Common myeloid progenitor, CD34-positive (primary cell): ENCODE measurements at regions not wholly inside any gene's neighbourhood (a gene's known extent, or its start where the extent isn't known, plus 50 kb on each side); places are given as distances from the start of the nearest gene placed in this dataset.
A peak's percentile ranks its signal among the peaks of the same experiment; 100 is the strongest.

Source experiments
- CTCF ChIA-PET: fragments of 350-600 bp; sonication (Branson Sonifier 250); formaldehyde crosslinking; loops from one replicate; lab custom pipeline; 2021; ENCODE audit warnings: antibody characterized with exemption; lab: Charles Lee
- POLR2A ChIA-PET: fragments of 350-600 bp; sonication (Branson Sonifier 250); formaldehyde crosslinking; loops from one replicate; lab custom pipeline; 2021; ENCODE audit warnings: antibody characterized with exemption; lab: Charles Lee
- DNase-seq, 3 donors: peaks; one replicate each; pipeline versions ENCODE4 v3.0.0 to v3.0.0-alpha.2; 2013
- H3K27ac ChIP-seq, 2 experiments: 1 replicate in 1 of 2; 2 replicates in 1 of 2; pipeline ENCODE4 v1.7.0; 2013; ENCODE audit warnings: inconsistent platforms in 2 of 2, low read length in 2 of 2, mild to moderate bottlenecking in 2 of 2, low read depth in 1 of 2, moderate library complexity in 1 of 2; ENCODE audit not compliant: severe bottlenecking in 2 of 2, insufficient read depth in 1 of 2, poor library complexity in 1 of 2
- H3K27me3 ChIP-seq, 5 experiments: replicated peaks in 2 of 5; 1 replicate in 3 of 5; 2 replicates in 2 of 5; pipeline versions ENCODE4 v1.6.1 to v1.7.0; 2013; ENCODE audit warnings: low read length in 4 of 5, mild to moderate bottlenecking in 2 of 5, moderate library complexity in 2 of 5, inconsistent platforms in 1 of 5; ENCODE audit not compliant: insufficient read depth in 5 of 5, control insufficient read depth in 4 of 5
- H3K36me3 ChIP-seq, 4 experiments: 1 replicate in 2 of 4; 2 replicates in 2 of 4; pipeline versions ENCODE4 v1.6.1 to v1.7.0; 2013; ENCODE audit warnings: low read length in 3 of 4, control low read depth in 1 of 4, mild to moderate bottlenecking in 1 of 4; ENCODE audit not compliant: control insufficient read depth in 4 of 4, insufficient read depth in 4 of 4
- H3K4me1 ChIP-seq, 4 experiments: 1 replicate in 3 of 4; 2 replicates in 1 of 4; pipeline versions ENCODE4 v1.6.1 to v1.7.1; 2013; ENCODE audit warnings: low read length in 3 of 4, mild to moderate bottlenecking in 3 of 4, control low read depth in 1 of 4, inconsistent platforms in 1 of 4, moderate library complexity in 1 of 4; ENCODE audit not compliant: control insufficient read depth in 4 of 4, insufficient read depth in 4 of 4; ENCODE audit errors: control extremely low read depth in 1 of 4
- H3K4me3 ChIP-seq, 7 experiments: 1 replicate in 4 of 7; 2 replicates in 3 of 7; pipeline versions ENCODE4 v1.5.1 to v1.7.0; 2013; ENCODE audit warnings: mild to moderate bottlenecking in 7 of 7, low read length in 6 of 7, moderate library complexity in 6 of 7, inconsistent platforms in 2 of 7, low read depth in 2 of 7, control low read depth in 1 of 7; ENCODE audit not compliant: insufficient read depth in 4 of 7, control insufficient read depth in 1 of 7; ENCODE audit errors: extremely low read depth in 1 of 7
- H3K9me3 ChIP-seq, 5 experiments: 1 replicate in 4 of 5; 2 replicates in 1 of 5; pipeline versions ENCODE4 v1.6.1 to v1.7.1; 2013; ENCODE audit warnings: low read length in 4 of 5, mild to moderate bottlenecking in 2 of 5, inconsistent platforms in 1 of 5, low read depth in 1 of 5, moderate library complexity in 1 of 5; ENCODE audit not compliant: control insufficient read depth in 4 of 5, insufficient read depth in 2 of 5; ENCODE audit errors: control extremely low read depth in 1 of 5
- WGBS: methylation state at CpG from one replicate; pipeline ENCODE4 v1.1.5; 2013; ENCODE audit not compliant: insufficient coverage; 5-methylcytosine and 5-hydroxymethylcytosine counted together

DNA sequence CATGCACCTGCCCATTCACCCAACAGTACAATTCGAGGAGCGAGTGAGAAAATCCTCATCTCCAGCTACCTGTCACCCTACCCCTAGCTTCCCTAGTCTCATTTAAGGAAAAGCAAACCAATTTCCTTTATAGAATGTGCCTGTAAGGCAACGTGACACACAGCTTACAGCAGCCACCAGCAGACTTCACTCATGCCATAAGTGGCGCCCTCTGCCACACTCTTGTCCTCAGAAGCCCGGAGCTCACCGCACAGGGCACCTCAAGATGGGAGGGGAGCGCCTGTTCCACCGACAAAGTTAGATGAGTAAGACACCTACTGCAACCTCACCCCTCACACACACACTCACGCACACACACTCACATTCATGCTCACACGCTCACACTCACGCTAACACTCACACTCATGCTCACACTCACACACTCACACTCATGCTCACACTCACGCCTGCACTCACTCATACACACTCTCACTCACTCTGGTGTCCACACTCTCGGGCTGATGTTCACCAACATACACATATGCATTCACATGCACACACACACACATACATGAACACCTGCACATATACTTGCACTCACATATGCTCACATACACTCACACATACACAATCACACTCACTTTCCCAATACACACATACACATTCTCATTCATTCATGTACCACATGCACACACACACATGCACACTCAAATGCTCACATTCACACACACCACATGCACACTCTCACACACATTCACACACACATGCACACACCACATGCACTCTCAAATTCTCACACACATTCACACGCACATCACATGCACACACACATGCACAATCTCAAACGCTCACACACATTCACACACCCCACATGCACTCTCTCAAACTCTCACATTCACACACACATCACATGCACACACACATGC, 170.7 kb downstream of the PSMG1 start:
- H3K27ac ChIP-seq: no peak overlapping the region
- H3K4me1 ChIP-seq: peaks cover 13 to 70% (median 50%) of the 10 kb centered on the region in 4 experiments
- H3K9me3 ChIP-seq: peaks cover 0 to 8% (median 0%) of the 10 kb centered on the region in 5 experiments
- H3K4me3 ChIP-seq: no peak overlapping the region
- POLR2A ChIA-PET: no interaction called here
- CTCF ChIA-PET: interaction anchor here (1.3 to 1.8 kb wide), 2 partner anchors 10 to 94 kb away, joined by 4 to 6 read pairs; no protein-coding TSS in a partner anchor
- no peaks in the 10 kb centered on the region for H3K36me3 ChIP-seq
- WGBS: 92% methylated on average over 9 of the region's 15 CpGs
- peak in 2 of 3 donors; percentile 40 to 71 for DNase-seq
- H3K27me3 ChIP-seq: no peaks in the 10 kb centered on the region

DNA sequence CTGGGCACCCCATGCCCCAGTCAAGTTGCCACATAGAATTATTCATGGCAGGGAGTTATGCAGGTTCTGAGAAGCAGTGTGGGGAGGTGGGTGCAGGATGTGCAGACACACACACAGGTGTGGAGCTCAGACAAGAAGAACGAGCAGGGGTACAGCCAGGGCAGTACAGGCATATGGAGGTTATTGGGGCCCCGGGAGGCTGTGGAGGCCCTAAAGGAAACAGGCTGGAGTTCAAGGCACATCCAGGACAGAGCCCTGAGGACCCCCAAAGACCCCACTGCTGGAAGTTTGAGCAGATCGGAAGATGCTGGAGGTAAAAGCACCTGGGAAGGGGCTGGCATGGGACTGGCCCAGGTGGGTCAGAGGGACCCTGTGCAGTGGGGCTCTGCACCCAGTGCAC, 171.3 kb downstream of the PSMG1 start:
- Histone ChIP-seq H3K27ac (no peak overlapping the region), H3K9me3 (peaks cover 0 to 8% (median 0%) of the 10 kb centered on the region in 5 experiments), H3K36me3 (no peaks in the 10 kb centered on the region), H3K4me1 (peaks cover 8 to 70% (median 50%) of the 10 kb centered on the region in 4 experiments), H3K27me3 (no peaks in the 10 kb centered on the region), H3K4me3 (no peak overlapping the region)
- CTCF ChIA-PET: interaction anchor here (0.6 to 1.8 kb wide), 8 partner anchors 11 to 277 kb away, joined by 3 to 6 read pairs (median 4); no protein-coding TSS in a partner anchor
- DNase-seq: no peak
- POLR2A ChIA-PET: no interaction called here
- 100% methylated on average over 3 of the region's 3 CpGs for WGBS

DNA sequence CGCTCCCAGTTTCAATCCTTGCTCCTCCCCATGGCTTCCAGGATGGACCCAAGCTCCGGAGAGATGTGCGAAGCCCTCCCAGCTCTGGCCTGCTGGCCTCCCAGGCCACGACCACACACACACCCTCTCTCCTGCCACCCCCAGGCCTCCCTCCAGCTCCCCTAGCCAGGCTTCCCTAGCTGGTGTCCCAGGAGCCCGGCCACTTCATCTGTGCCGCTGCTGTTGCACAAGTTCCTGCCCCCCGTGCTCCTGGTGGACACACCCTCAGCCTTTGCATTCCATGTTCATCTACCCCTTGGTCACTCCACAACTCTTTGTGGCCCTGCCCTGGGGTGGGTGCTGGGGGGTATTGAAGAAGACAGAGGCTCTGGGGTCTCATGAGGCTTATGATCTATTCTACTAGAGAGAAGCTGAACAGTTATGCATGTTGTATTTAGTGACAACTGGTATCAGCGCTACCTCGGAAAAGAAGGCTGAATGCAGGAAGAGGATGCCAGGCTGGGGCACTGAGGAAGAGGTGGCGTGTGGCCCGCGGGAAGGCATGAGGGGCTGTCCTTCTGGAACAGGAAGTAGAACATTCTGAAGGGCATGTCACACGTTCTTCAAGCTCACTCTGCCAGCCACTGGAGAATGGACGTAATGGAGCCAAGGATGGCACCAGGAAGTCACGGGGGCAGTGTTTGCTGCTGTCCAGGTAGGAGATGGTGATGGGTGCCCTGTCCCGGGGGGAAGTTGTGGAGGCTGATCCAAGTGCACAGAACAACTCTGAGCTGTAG, 172.4 kb downstream of the PSMG1 start:
- CTCF ChIA-PET: interaction anchor here (0.9 to 1.8 kb wide), 7 partner anchors 12 to 178 kb away, joined by 3 to 6 read pairs (median 4); no protein-coding TSS in a partner anchor
- peaks cover 0 to 8% (median 0%) of the 10 kb centered on the region in 5 experiments for H3K9me3 ChIP-seq
- H3K4me3 ChIP-seq: no peak overlapping the region
- DNase-seq: peak in 2 of 3 donors; percentile 41 to 57
- WGBS: 53% methylated on average over 13 of the region's 16 CpGs
- H3K27ac ChIP-seq: no peak overlapping the region
- H3K36me3 ChIP-seq: no peaks in the 10 kb centered on the region
- POLR2A ChIA-PET: interaction anchor here (0.6 to 0.8 kb wide), 2 partner anchors 11 to 203 kb away, joined by 3 to 4 read pairs; no protein-coding TSS in a partner anchor
- peaks cover 6 to 70% (median 52%) of the 10 kb centered on the region in 4 experiments for H3K4me1 ChIP-seq
- no peaks in the 10 kb centered on the region for H3K27me3 ChIP-seq

DNA sequence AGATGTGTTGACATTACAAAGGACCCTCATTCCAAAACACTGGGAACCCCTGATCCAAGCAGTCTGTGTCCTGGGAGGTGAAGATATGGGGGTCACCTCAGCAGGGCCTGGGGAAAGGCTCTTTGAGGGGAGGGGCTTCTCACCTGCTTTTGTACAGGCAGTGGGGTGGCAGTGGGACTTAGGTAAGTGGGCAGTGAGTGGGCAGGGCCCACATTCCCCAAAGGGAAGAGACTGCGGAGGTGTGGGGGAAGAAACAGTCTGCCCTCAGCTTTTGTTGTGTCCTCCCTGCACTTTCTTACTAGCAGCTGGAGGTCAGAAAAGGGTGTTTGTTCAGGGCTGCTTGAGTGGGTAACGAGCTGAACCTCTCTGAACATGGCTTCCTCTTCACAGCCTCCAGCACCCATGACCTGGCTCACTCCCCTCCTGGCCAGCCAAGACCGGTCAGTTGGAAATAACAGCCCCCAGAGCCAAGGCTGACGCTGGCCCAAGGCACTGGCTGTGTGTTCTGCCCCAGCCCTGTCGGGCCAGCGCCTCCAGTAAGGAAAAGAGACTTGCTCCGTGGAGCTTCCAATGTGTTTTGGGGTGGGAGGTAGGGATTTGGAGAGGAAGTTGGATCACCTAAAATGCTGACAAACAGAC, 173.5 kb downstream of the PSMG1 start:
- DNase-seq: no peak
- no peak overlapping the region for H3K4me3 ChIP-seq
- WGBS: 82% methylated on average over 2 of the region's 7 CpGs
- no peaks in the 10 kb centered on the region for H3K36me3 ChIP-seq
- no peaks in the 10 kb centered on the region for H3K27me3 ChIP-seq
- ChIA-PET CTCF (interaction anchor here (1.2 kb wide), 1 partner anchor 26 kb away, joined by 3 read pairs; no protein-coding TSS in a partner anchor), POLR2A (interaction anchor here (0.6 kb wide), 1 partner anchor 10 kb away, joined by 3 read pairs; no protein-coding TSS in a partner anchor)
- H3K27ac ChIP-seq: no peak overlapping the region
- H3K4me1 ChIP-seq: peaks cover 6 to 70% (median 54%) of the 10 kb centered on the region in 4 experiments
- peaks cover 0 to 8% (median 0%) of the 10 kb centered on the region in 5 experiments for H3K9me3 ChIP-seq

DNA sequence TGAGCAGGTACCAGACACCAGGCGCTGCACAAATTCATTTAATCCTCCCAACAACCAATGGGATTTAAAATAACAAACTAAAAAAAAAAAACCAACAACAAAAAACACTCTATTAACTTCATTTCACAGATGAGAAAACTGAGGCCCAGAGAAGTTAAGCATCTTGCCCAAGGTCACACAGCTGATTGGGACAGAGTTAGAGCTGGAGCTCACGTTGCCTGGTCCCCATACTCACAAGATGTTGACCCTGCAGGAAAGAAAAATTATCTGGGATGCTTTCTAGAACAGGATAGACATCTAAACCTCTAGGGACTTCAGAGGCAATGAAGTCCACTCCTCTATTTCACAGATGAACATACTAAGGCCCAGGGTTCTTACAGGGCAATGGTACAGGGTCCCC, 175.3 kb downstream of the PSMG1 start:
- 100% methylated on average over 1 of the region's 2 CpGs for WGBS
- ChIA-PET CTCF (no interaction called here), POLR2A (no interaction called here)
- H3K27ac ChIP-seq: no peak overlapping the region
- H3K9me3 ChIP-seq: peaks cover 0 to 2% (median 0%) of the 10 kb centered on the region in 5 experiments
- no peak overlapping the region for H3K4me3 ChIP-seq
- DNase-seq: no peak
- H3K4me1 ChIP-seq: peaks cover 15 to 82% (median 66%) of the 10 kb centered on the region in 4 experiments
- H3K27me3 ChIP-seq: no peaks in the 10 kb centered on the region
- H3K36me3 ChIP-seq: no peaks in the 10 kb centered on the region

- Histone ChIP-seq H3K27me3 (no peaks in the 10 kb centered on the region), H3K36me3 (no peaks in the 10 kb centered on the region), H3K9me3 (no peaks in the 10 kb centered on the region), H3K4me1 (peaks cover 15 to 86% (median 70%) of the 10 kb centered on the region in 4 experiments), H3K27ac (no peak overlapping the region), H3K4me3 (no peak overlapping the region)
- POLR2A ChIA-PET: interaction anchor here (1.3 kb wide), 1 partner anchor 23 kb away, joined by 3 read pairs; no protein-coding TSS in a partner anchor
- DNase-seq: no peak
- 78% methylated on average over 5 of the region's 8 CpGs for WGBS
- CTCF ChIA-PET: interaction anchor here (1.3 kb wide), 1 partner anchor 130 kb away, joined by 5 read pairs; no protein-coding TSS in a partner anchor
These were observed 175.7 kb downstream of the PSMG1 start for GRCh38 chr21:39007532-39007931.
